ENCODE measurements at regions not wholly inside any gene's neighbourhood (a gene's known extent, or its start where the extent isn't known, plus 50 kb on each side); places are given as distances from the start of the nearest gene placed in this dataset.

GRCh38 chr4:149279331-149279730 lies 536.3 kb downstream of the IQCM start (continued):
- TF ChIP-seq, protein P1, sequence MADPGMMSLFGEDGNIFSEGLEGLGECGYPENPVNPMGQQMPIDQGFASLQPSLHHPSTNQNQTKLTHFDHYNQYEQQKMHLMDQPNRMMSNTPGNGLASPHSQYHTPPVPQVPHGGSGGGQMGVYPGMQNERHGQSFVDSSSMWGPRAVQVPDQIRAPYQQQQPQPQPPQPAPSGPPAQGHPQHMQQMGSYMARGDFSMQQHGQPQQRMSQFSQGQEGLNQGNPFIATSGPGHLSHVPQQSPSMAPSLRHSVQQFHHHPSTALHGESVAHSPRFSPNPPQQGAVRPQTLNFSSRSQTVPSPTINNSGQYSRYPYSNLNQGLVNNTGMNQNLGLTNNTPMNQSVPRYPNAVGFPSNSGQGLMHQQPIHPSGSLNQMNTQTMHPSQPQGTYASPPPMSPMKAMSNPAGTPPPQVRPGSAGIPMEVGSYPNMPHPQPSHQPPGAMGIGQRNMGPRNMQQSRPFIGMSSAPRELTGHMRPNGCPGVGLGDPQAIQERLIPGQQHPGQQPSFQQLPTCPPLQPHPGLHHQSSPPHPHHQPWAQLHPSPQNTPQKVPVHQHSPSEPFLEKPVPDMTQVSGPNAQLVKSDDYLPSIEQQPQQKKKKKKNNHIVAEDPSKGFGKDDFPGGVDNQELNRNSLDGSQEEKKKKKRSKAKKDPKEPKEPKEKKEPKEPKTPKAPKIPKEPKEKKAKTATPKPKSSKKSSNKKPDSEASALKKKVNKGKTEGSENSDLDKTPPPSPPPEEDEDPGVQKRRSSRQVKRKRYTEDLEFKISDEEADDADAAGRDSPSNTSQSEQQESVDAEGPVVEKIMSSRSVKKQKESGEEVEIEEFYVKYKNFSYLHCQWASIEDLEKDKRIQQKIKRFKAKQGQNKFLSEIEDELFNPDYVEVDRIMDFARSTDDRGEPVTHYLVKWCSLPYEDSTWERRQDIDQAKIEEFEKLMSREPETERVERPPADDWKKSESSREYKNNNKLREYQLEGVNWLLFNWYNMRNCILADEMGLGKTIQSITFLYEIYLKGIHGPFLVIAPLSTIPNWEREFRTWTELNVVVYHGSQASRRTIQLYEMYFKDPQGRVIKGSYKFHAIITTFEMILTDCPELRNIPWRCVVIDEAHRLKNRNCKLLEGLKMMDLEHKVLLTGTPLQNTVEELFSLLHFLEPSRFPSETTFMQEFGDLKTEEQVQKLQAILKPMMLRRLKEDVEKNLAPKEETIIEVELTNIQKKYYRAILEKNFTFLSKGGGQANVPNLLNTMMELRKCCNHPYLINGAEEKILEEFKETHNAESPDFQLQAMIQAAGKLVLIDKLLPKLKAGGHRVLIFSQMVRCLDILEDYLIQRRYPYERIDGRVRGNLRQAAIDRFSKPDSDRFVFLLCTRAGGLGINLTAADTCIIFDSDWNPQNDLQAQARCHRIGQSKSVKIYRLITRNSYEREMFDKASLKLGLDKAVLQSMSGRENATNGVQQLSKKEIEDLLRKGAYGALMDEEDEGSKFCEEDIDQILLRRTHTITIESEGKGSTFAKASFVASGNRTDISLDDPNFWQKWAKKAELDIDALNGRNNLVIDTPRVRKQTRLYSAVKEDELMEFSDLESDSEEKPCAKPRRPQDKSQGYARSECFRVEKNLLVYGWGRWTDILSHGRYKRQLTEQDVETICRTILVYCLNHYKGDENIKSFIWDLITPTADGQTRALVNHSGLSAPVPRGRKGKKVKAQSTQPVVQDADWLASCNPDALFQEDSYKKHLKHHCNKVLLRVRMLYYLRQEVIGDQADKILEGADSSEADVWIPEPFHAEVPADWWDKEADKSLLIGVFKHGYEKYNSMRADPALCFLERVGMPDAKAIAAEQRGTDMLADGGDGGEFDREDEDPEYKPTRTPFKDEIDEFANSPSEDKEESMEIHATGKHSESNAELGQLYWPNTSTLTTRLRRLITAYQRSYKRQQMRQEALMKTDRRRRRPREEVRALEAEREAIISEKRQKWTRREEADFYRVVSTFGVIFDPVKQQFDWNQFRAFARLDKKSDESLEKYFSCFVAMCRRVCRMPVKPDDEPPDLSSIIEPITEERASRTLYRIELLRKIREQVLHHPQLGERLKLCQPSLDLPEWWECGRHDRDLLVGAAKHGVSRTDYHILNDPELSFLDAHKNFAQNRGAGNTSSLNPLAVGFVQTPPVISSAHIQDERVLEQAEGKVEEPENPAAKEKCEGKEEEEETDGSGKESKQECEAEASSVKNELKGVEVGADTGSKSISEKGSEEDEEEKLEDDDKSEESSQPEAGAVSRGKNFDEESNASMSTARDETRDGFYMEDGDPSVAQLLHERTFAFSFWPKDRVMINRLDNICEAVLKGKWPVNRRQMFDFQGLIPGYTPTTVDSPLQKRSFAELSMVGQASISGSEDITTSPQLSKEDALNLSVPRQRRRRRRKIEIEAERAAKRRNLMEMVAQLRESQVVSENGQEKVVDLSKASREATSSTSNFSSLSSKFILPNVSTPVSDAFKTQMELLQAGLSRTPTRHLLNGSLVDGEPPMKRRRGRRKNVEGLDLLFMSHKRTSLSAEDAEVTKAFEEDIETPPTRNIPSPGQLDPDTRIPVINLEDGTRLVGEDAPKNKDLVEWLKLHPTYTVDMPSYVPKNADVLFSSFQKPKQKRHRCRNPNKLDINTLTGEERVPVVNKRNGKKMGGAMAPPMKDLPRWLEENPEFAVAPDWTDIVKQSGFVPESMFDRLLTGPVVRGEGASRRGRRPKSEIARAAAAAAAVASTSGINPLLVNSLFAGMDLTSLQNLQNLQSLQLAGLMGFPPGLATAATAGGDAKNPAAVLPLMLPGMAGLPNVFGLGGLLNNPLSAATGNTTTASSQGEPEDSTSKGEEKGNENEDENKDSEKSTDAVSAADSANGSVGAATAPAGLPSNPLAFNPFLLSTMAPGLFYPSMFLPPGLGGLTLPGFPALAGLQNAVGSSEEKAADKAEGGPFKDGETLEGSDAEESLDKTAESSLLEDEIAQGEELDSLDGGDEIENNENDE (IDR thresholded peaks at IDR 0.05; ENCODE audit: insufficient replicate concordance, low read length) = no peak
- TF ChIP-seq CEBPB (IDR thresholded peaks at IDR 0.05; ENCODE audit: low read depth, low read length) (no peak), ZNF274 (IDR thresholded peaks at IDR 0.05; ENCODE audit: borderline replicate concordance, extremely low read depth, low read length) (no peak), CBX8 (IDR thresholded peaks at IDR 0.05; ENCODE audit: borderline replicate concordance, low read depth, low read length) (no peak), YY1 (IDR thresholded peaks at IDR 0.05; ENCODE audit: low read depth, low read length) (no peak), TAF1 (IDR thresholded peaks at IDR 0.05; ENCODE audit: low read depth, low read length) (no peak)
- TF ChIP-seq, protein P2, sequence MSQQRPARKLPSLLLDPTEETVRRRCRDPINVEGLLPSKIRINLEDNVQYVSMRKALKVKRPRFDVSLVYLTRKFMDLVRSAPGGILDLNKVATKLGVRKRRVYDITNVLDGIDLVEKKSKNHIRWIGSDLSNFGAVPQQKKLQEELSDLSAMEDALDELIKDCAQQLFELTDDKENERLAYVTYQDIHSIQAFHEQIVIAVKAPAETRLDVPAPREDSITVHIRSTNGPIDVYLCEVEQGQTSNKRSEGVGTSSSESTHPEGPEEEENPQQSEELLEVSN (IDR thresholded peaks at IDR 0.05) = no peak

Data from H1 (cell line).